ENCODE measurements at regions not wholly inside any gene's neighbourhood (a gene's known extent, or its start where the extent isn't known, plus 50 kb on each side); places are given as distances from the start of the nearest gene placed in this dataset.

DNA sequence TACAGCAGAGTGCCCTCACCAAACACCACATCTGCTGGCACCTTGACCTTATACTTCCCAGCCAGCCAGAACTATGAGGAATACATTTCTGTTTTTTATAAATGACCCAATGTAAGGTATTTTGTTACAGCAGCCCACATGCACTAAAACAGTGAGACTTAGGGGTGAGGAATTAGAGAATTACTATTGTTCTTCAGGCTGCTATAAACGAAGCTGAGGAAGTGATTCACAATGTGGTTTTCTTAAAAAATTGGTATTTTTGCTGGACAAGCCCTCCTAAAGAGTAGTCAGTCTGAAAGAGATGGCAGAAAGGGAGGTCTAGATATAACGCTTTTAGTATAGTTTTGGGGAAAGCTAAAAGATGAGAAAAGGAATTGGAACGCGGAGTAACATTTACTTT lies 101.0 kb downstream of the SLITRK6 start:
- H3K27me3 ChIP-seq (ENCODE audit: insufficient read depth, low read length), result no peaks in the 10 kb centered on the region
- H3K36me3 ChIP-seq (ENCODE audit: insufficient read depth, low read length), result no peaks in the 10 kb centered on the region
- H3K9me3 Mint-ChIP-seq, result peaks cover 0 to 36% (median 23%) of the 10 kb centered on the region in 8 donors
- H3K4me1 ChIP-seq (ENCODE audit: insufficient read depth, low read length), result no peaks in the 10 kb centered on the region
- CTCF ChIA-PET (ENCODE audit: partially characterized antibody), result no interaction called here
- no peaks in the 10 kb centered on the region for H3K27me3 Mint-ChIP-seq
- H3K4me3 ChIP-seq (ENCODE audit: low read length in 2 of 2), result no peak overlapping the region
- no peak overlapping the region for H3K27ac Mint-ChIP-seq
- no peaks in the 10 kb centered on the region for H3K9me3 ChIP-seq (ENCODE audit: control insufficient read depth in 1 of 2, low read length in 2 of 2)
- H3K27ac ChIP-seq (ENCODE audit: low read depth, low read length), result no peak overlapping the region
- intact Hi-C loops (cut with micrococcal nuclease), result no loop called here
- POLR2A ChIA-PET (ENCODE audit: partially characterized antibody), result no interaction called here
- no peak overlapping the region for H3K4me3 Mint-ChIP-seq
- DNase-seq, result no peak
- no peaks in the 10 kb centered on the region for H3K4me1 Mint-ChIP-seq
- H3K36me3 Mint-ChIP-seq, result no peaks in the 10 kb centered on the region

DNA sequence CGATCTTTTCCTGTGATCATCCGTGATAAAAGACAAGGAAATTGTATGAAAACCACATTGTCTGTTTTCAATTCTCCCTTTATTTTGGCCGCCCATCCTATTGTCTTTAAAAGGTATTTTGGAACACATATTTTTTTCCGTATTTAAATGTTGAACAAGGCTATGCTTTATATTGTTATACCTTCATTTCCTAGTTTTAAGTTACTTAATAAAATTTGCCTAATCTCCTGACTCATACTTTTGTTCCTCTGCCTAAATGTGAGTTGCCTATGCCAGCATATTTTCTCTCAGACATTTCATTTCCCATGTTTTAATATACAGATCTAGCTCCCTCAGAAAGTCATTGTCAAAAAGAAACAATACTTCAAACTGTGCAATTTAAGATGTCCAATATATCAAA lies 104.2 kb downstream of the SLITRK6 start:
- Mint-ChIP-seq H3K4me3 (no peak overlapping the region), H3K9me3 (peaks cover 0 to 33% (median 14%) of the 10 kb centered on the region in 8 donors), H3K27ac (no peak overlapping the region), H3K36me3 (no peaks in the 10 kb centered on the region), H3K27me3 (no peaks in the 10 kb centered on the region), H3K4me1 (no peaks in the 10 kb centered on the region)
- H3K36me3 ChIP-seq (ENCODE audit: insufficient read depth, low read length), result no peaks in the 10 kb centered on the region
- H3K4me3 ChIP-seq (ENCODE audit: low read length in 2 of 2), result no peak overlapping the region
- H3K9me3 ChIP-seq (ENCODE audit: control insufficient read depth in 1 of 2, low read length in 2 of 2), result no peaks in the 10 kb centered on the region
- DNase-seq, result no peak
- CTCF ChIA-PET (ENCODE audit: partially characterized antibody), result no interaction called here
- POLR2A ChIA-PET (ENCODE audit: partially characterized antibody), result no interaction called here
- no peaks in the 10 kb centered on the region for H3K27me3 ChIP-seq (ENCODE audit: insufficient read depth, low read length)
- no peaks in the 10 kb centered on the region for H3K4me1 ChIP-seq (ENCODE audit: insufficient read depth, low read length)
- no peak overlapping the region for H3K27ac ChIP-seq (ENCODE audit: low read depth, low read length)
- intact Hi-C loops (cut with micrococcal nuclease), result no loop called here

DNA sequence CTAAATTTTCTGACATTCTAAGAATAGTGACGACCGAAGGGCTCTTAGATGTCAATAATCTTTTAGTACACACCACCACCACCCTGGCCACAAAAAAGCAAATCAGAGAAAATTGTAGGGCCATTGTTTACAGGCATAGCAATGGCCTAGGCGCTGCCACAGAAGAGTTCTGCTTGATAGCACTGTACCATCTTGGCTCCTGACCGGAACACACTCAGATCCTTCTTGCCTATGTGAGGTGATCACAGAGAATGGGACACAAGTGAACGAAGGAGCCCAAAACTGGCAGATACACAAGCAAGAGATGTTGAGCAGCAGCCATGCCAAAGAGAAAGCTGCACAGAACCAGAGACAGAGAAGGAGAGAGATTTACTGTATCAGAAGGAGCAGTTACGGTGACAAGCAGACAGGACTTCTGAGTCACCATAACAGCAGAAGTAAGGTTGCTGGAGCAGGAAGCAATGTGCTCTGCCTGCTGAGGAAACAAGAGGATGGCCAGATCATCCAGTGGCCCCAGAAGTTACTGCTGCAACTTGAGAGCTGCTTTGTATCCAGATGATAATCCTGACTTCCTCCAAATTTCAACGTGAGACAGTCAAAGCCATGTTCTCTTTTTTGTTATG lies 105.2 kb downstream of the SLITRK6 start:
- POLR2A ChIA-PET (ENCODE audit: partially characterized antibody), result no interaction called here

GRCh38 chr13:85690368-85690767 lies 108.9 kb downstream of the SLITRK6 start:
- CTCF ChIA-PET (ENCODE audit: partially characterized antibody), result no interaction called here
- no peak for DNase-seq

More for the DNA sequence above, 105.2 kb downstream of the SLITRK6 start:
- no peak overlapping the region for H3K27ac Mint-ChIP-seq
- H3K4me1 Mint-ChIP-seq, result no peaks in the 10 kb centered on the region
- no peaks in the 10 kb centered on the region for H3K27me3 Mint-ChIP-seq
- peaks cover 0 to 23% (median 11%) of the 10 kb centered on the region in 8 donors for H3K9me3 Mint-ChIP-seq
- H3K9me3 ChIP-seq (ENCODE audit: control insufficient read depth in 1 of 2, low read length in 2 of 2), result no peaks in the 10 kb centered on the region
- H3K4me1 ChIP-seq (ENCODE audit: insufficient read depth, low read length), result no peaks in the 10 kb centered on the region
- no peaks in the 10 kb centered on the region for H3K27me3 ChIP-seq (ENCODE audit: insufficient read depth, low read length)
- H3K36me3 ChIP-seq (ENCODE audit: insufficient read depth, low read length), result no peaks in the 10 kb centered on the region
- H3K27ac ChIP-seq (ENCODE audit: low read depth, low read length), result no peak overlapping the region
- CTCF ChIA-PET (ENCODE audit: partially characterized antibody), result no interaction called here
- H3K4me3 ChIP-seq (ENCODE audit: low read length in 2 of 2), result no peak overlapping the region
- intact Hi-C loops (cut with micrococcal nuclease), result no loop called here
- no peak overlapping the region for H3K4me3 Mint-ChIP-seq
- H3K36me3 Mint-ChIP-seq, result no peaks in the 10 kb centered on the region
- no peak for DNase-seq

DNA sequence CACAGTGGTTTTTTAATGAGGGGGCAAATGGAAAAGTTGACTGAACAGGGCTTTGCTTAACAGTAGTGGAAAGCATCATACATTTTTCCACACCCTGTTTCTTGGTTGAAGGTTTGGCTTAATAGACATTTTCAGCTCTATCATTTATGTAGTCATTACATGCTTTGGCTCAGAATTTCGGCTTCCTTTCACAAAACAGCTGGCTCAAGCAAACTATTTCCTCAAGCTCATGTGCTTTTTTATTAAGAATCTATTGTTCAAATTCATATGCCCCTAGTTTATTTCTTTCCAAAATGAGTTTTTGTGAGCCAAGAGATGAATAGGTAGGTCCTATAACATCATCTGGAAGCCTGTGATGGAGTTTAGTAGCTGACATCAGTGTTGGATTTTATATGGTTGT lies 113.8 kb downstream of the SLITRK6 start:
- Histone ChIP-seq H3K36me3 (ENCODE audit: insufficient read depth, low read length) (no peaks in the 10 kb centered on the region), H3K27me3 (ENCODE audit: insufficient read depth, low read length) (no peaks in the 10 kb centered on the region), H3K9me3 (ENCODE audit: control insufficient read depth in 1 of 2, low read length in 2 of 2) (peaks cover 0 to 4% of the 10 kb centered on the region in 2 donors), H3K27ac (ENCODE audit: low read depth, low read length) (no peak overlapping the region), H3K4me3 (ENCODE audit: low read length in 2 of 2) (no peak overlapping the region), H3K4me1 (ENCODE audit: insufficient read depth, low read length) (no peaks in the 10 kb centered on the region)
- Mint-ChIP-seq H3K36me3 (no peaks in the 10 kb centered on the region), H3K9me3 (peaks cover 0 to 6% (median 0%) of the 10 kb centered on the region in 8 donors), H3K4me1 (no peaks in the 10 kb centered on the region), H3K27me3 (no peaks in the 10 kb centered on the region), H3K27ac (no peak overlapping the region), H3K4me3 (no peak overlapping the region)
- CTCF ChIA-PET (ENCODE audit: partially characterized antibody), result no interaction called here
- POLR2A ChIA-PET (ENCODE audit: partially characterized antibody), result no interaction called here
- no peak for DNase-seq
- intact Hi-C loops (cut with micrococcal nuclease), result no loop called here

More at GRCh38 chr13:85690368-85690767, 108.9 kb downstream of the SLITRK6 start:
- no peaks in the 10 kb centered on the region for H3K36me3 Mint-ChIP-seq
- Histone ChIP-seq H3K4me1 (ENCODE audit: insufficient read depth, low read length) (no peaks in the 10 kb centered on the region), H3K4me3 (ENCODE audit: low read length in 2 of 2) (no peak overlapping the region), H3K27me3 (ENCODE audit: insufficient read depth, low read length) (no peaks in the 10 kb centered on the region), H3K27ac (ENCODE audit: low read depth, low read length) (no peak overlapping the region), H3K36me3 (ENCODE audit: insufficient read depth, low read length) (no peaks in the 10 kb centered on the region), H3K9me3 (ENCODE audit: control insufficient read depth in 1 of 2, low read length in 2 of 2) (no peaks in the 10 kb centered on the region)
- intact Hi-C loops (cut with micrococcal nuclease), result no loop called here
- no peak overlapping the region for H3K27ac Mint-ChIP-seq
- H3K4me1 Mint-ChIP-seq, result no peaks in the 10 kb centered on the region
- H3K9me3 Mint-ChIP-seq, result peaks cover 0 to 4% (median 0%) of the 10 kb centered on the region in 8 donors
- H3K27me3 Mint-ChIP-seq, result no peaks in the 10 kb centered on the region
- POLR2A ChIA-PET (ENCODE audit: partially characterized antibody), result no interaction called here
- no peak overlapping the region for H3K4me3 Mint-ChIP-seq

GRCh38 chr13:85675151-85675907 lies 123.9 kb downstream of the SLITRK6 start:
- CTCF ChIA-PET (ENCODE audit: partially characterized antibody), result no interaction called here

DNA sequence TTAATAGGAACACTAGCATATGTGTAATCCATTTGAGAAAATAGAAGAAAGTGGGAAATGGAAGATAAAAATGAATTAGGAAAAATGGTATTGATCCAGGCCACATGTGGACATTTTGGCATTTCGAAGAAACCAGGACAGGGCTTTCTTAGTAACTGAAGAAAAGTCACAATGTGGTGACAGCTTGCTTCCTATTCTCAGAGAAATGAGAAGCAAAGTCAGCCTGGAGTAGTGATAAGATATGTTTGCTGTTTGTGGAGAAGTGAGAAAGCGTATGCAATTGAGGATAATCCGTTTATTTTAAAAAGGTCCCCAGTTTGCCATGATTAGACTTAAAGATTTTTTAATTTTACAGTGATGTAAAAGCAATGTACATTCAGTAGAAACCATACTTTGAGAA lies 127.9 kb downstream of the SLITRK6 start:
- no peaks in the 10 kb centered on the region for H3K27me3 Mint-ChIP-seq
- H3K4me1 Mint-ChIP-seq, result no peaks in the 10 kb centered on the region
- Histone ChIP-seq H3K27ac (ENCODE audit: low read depth, low read length) (no peak overlapping the region), H3K36me3 (ENCODE audit: insufficient read depth, low read length) (no peaks in the 10 kb centered on the region), H3K4me3 (ENCODE audit: low read length in 2 of 2) (no peak overlapping the region), H3K9me3 (ENCODE audit: control insufficient read depth in 1 of 2, low read length in 2 of 2) (peaks cover 0 to 2% of the 10 kb centered on the region in 2 donors), H3K4me1 (ENCODE audit: insufficient read depth, low read length) (no peaks in the 10 kb centered on the region), H3K27me3 (ENCODE audit: insufficient read depth, low read length) (no peaks in the 10 kb centered on the region)
- intact Hi-C loops (cut with micrococcal nuclease), result no loop called here
- H3K27ac Mint-ChIP-seq, result no peak overlapping the region
- no peaks in the 10 kb centered on the region for H3K36me3 Mint-ChIP-seq
- peaks cover 0 to 16% (median 7%) of the 10 kb centered on the region in 8 donors for H3K9me3 Mint-ChIP-seq
- ChIA-PET CTCF (ENCODE audit: partially characterized antibody) (no interaction called here), POLR2A (ENCODE audit: partially characterized antibody) (no interaction called here)
- H3K4me3 Mint-ChIP-seq, result no peak overlapping the region
- no peak for DNase-seq

More at GRCh38 chr13:85675151-85675907, 123.9 kb downstream of the SLITRK6 start:
- no peaks in the 10 kb centered on the region for H3K27me3 Mint-ChIP-seq
- DNase-seq, result no peak
- no peak overlapping the region for H3K4me3 Mint-ChIP-seq
- Histone ChIP-seq H3K9me3 (ENCODE audit: control insufficient read depth in 1 of 2, low read length in 2 of 2) (peaks cover 0 to 2% of the 10 kb centered on the region in 2 donors), H3K4me3 (ENCODE audit: low read length in 2 of 2) (no peak overlapping the region), H3K36me3 (ENCODE audit: insufficient read depth, low read length) (no peaks in the 10 kb centered on the region), H3K27ac (ENCODE audit: low read depth, low read length) (no peak overlapping the region), H3K27me3 (ENCODE audit: insufficient read depth, low read length) (no peaks in the 10 kb centered on the region), H3K4me1 (ENCODE audit: insufficient read depth, low read length) (no peaks in the 10 kb centered on the region)
- no peaks in the 10 kb centered on the region for H3K4me1 Mint-ChIP-seq
- H3K36me3 Mint-ChIP-seq, result no peaks in the 10 kb centered on the region
- intact Hi-C loops (cut with micrococcal nuclease), result no loop called here
- peaks cover 0 to 18% (median 9%) of the 10 kb centered on the region in 8 donors for H3K9me3 Mint-ChIP-seq
- H3K27ac Mint-ChIP-seq, result no peak overlapping the region
- POLR2A ChIA-PET (ENCODE audit: partially characterized antibody), result no interaction called here
